NCI-H2029 (cell line): ENCODE measurements at regions not wholly inside any gene's neighbourhood (a gene's known extent, or its start where the extent isn't known, plus 50 kb on each side); places are given as distances from the start of the nearest gene placed in this dataset.

ENCODE experiments used
- DNase-seq: peaks from one replicate; lab custom pipeline; 2025; lab: John Stamatoyannopoulos, UW

DNA sequence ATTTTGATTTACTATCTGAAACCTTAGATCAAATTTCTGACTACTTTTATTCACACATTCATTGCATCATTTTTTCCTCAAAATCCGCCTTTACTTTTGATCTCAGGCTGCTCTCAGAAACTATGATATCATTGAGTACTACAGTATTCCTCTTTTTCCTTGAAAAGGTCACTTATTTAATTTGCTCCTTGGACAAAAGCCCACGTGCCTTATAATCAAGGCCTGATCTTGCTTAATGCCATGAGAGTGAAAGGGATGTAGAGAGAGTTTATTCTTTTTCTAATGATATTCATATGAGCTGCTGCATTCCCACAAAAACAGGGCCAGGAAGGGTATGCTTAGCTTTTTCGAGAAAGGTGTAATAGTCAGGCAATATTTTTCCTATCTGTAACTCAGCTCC is 327.0 kb downstream of the ETS1 start:
- no peak for DNase-seq

DNA sequence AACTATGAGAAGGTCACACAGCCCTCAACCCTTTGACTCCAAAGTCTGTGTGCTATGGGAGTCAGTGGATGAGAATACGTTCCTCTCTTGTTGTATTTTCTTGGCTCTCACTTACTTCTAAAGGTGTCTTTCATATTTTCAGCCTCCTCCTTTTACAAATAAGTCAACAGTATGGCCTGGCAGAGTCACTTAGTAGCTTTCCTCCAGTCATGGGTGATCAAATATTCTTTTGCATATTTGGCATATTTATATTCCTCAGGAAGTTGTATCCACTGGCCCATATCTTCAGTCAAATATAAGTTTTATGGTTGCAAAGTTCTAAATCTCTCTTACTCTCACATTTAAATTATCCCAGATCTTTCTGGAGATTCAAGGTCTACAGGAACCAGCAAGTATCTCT is 327.5 kb downstream of the ETS1 start:
- DNase-seq, result no peak

DNA sequence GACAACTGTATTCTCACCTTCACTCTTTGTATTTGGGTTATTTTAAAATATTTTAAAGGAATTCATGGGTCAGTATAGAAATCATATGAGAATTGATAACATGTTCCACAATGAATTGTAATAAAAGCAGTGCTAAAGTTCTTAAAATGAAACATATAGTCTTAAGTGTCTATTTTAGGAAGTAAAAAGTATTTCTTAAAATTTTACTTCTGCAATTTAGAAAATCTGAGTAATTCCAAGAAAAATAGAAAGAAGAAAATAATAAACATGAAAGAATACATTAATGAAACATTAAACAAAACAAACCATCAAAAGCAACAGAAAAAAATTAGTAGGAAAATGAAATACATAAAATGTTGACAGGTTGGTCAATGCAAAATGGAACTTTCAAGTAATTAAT is 332.4 kb downstream of the ETS1 start:
- no peak for DNase-seq

DNA sequence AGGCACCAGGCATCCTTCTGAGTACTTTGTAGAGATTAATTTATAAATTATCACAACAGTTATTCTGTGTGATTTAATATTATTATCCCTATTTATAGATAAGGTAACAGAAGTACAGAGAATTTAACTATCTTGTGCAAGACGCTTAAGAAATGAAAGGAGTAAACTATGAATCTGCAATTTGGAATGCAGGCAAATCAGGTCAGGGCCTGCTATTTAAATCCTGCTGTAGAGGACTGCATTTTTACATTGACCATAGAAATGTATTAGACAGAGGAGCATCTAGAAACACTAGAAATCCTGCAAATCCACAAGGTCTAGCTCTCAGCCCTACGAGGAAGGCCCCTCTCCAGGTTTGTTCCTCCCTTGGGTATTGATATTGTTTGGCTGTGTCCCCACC is 336.2 kb downstream of the ETS1 start:
- DNase-seq, result no peak

DNA sequence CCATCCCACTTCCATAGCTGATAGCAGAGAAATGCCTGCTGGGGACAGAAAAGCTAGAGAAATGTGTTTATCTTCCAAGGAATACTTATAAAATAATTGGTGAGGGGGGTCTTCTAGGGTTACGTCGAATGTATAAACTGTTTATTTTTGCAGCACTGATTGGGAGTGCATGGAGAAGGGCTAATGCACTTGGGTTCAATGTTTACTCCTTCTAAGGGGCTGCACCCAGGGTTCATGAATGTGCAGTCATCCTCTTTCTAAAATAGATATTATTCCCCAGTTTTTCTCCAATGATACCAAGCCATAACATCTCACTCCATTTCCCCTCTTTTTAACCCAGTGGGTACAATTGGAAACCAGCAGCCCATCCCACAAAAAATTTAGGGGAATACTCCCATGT is 336.9 kb downstream of the ETS1 start:
- no peak for DNase-seq

DNA sequence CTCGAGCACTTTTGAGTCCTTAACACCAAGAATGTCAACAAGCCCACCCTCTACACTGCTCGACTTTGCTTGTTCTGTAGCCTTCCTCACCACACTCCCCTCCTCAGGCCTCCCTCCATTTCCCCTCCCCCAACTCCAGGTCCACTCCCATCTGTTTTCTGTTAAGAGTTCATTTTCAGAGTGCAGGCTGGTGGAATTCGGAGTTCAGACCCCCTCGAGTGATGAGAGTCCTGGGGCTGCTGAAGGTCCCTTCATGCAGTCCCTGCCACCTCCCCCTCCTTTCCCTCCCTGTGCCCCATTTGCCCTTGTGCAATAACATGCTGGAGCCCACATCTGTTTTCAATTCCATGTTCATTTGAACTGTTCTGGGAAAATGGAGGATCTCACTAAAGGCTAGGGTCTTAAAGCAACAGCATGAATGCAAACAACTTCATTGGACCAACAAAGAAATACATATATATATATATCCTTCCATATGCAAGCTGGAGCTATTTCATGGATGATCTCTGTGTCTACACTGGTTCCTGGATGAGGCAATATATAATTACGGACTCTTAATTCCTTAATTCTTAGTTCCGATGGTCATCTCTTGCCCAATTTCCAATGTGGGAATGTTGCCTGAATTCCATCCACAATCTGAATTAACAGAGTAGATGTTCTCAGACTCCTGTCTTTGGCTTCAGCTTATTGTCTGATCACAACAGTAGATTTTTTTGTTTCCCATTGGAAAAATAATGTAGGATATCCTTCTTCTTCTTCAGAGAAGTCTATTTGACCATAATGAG is 340.4 kb downstream of the ETS1 start:
- DNase-seq, result no peak

DNA sequence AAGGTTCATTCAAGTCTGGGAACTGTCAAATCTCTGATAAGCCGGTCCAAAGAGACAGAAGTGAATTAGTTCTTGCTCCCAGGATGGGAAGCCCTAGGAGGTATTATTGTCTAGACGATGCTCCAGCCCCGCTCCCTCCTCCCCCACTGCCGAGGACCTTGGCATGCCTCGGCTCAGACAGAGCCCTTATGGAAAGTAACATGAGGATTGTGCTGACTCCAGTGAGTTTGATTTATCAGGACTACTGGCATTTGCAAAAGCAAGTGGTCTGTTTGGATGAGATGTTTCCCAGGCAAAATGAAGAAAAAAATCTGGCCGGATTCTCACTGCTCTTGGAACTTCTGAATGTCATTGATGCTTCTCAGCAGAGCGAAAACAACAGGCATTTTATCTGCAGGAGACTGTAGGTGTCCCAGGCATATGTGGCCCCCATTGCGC is 341.0 kb downstream of the ETS1 start:
- no peak for DNase-seq

DNA sequence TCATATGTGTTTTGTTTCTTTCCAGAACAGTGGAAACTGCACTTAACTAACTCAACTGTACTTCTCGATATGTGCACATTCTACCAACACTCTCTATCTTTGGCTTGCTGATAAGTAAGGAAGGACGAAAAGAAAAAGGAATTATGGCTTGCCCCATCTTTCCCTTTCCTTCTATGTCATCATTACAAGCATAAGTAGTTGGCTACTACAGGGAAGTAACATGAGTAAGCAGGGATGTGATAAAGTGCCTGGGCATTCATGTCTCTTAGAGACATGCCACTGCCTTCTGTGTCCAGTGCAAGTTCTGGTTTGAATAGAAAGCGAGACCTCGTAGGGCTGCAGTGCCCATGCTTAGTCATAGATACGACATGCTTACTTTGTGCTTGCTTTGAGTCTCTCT is 342.5 kb downstream of the ETS1 start:
- no peak for DNase-seq

DNA sequence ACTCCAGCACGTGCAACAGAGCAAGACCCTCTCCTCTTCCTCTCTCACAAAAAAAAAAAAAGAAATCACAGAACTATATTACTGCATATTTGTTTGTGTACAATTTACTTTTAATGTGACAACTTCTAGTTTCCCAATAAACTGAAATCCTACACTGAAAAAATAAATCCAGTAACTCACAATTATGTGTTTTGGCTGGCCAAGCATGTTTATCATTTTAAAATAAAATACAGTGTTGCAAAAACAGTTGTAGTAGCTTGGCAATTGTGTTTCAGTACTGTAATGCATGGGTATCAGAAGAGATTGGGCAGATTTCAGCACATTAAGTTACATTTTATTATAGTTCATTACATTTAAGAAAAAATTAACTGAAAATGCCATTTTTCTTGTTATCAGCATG is 344.9 kb downstream of the ETS1 start:
- no peak for DNase-seq

DNA sequence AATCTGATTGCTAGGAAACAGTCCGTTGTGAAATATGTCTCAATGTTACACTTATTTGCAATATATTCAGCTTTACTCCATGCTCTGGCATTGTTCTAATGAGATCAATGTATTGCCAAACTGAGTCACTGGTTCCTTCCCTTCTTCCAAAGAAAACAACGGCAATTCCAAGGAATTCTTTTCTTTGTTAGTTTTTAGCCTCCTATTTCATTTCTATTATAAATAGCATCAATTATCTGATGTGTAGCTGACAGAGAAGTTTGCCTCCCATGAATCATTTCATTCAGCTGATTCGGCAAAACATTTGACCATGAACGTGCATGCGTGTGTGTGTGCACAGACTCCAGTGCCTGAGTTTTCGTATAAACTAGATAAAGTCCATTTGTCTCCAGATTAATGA is 346.8 kb downstream of the ETS1 start:
- DNase-seq, result no peak

DNA sequence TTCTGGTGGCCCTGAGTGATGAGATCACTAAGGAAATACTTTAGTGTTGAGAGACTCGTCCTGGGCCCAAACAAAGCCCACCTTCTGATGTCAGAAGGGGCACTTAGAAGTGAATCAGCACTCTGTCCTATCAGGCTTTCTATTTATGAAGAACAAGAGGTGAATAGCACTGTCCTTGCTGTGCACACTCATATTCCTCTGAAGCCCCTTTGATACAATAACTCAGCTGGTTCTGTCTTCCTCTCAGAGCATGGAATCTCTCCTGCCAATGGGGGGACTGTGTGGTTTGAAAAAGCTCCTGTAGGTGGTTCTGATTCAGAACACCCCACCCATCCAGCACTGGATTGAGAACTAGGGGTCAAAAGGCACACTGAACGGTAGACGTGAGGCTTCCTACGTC is 348.1 kb downstream of the ETS1 start:
- DNase-seq, result no peak

DNA sequence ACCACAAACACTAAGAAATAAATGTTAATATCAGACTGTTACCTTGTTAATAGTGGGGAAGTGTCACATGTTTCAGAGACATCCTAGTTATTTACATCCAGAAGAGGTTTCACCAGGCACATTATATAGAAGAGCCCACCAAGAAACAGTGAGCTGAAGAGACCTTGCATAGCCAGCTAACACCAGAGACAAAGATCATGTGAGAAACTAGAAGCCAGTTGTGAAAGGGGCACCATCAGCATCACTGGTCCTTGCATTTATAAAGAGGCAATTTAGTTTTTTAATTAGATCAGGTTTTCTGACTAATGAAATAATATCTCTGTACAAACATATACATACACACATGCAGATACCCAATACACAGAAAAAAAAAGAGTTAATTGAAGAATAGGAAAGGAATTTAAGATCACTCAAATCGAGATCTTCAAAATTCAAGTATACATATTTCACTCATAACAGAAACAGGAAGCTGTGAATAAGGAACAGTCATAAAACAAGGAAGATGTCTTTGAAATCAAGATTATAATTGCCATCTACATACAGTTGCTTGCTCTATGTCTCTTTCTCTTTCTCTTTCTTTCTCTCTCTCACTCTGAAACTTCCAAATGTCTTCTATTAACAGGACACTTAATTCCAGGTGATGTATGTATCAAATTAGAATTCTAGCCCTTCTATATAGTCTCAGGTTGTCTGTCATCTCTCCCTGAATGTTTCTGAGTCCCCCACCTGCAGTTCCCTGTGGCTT is 348.7 kb downstream of the ETS1 start:
- DNase-seq, result no peak

DNA sequence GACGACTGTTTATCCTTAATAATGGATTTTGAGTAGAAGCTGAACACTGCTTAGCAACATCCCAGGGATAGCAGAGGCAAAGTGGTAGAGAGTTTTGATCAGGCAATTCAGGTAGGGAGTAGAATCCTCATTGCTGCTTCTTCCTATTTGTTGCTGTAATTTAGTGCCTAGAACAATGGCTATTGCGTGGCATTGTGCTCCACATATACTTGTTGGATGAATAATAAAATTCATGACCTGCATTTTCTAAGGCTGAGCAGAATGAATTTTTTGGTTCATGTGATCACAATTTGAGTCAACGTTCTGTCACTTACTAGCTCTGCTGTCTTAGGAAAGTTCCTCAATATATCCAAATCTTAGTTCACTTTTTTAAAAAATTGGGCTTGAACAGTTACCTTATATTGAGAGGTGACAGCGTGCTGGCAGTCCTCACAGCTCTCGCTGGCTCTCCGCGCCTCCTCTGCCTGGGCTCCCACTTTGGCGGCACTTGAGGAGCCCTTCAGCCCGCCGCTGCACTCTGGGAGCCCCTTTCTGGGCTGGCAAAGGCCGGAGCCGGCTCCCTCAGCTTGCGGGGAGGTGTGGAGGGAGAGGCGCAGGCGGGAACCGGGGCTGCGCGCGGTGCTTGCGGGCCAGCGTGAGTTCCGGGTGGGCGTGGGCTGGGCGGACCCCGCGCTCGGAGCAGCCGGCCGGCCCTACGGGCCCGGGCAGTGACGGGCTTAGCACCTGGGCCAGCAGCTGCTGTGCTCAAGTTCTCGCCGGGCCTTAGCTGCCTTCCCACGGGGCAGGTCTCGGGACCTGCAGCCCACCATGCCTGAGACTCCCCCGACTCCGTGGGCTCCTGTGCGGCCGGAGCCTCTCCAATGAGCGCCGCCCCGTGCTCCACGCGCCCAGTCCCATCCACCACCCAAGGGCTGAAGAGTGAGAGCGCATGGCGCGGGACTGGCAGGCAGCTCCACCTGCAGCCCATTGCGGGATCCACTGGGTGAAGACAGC is 350.6 kb downstream of the ETS1 start:
- DNase-seq, result no peak

DNA sequence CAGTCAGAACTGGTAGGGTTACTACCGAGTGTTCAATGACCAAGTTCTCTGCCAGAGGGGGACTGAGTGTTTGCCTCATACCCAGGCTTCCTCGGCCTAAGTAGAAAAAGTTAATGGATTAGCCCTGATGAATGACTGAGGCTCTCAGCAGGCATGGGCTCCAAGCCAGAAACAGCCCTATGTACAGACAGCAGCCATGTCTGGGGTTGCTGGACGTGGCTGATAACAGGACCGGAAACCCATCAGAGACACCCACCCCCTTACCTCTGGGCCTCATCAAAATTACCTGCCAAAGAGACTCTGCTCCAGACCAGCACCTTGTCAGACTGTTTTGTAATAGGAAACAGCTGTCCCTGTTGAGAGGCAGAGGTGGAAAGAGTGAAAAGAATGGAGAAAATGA is 351.4 kb downstream of the ETS1 start:
- DNase-seq, result peak; percentile 70

DNA sequence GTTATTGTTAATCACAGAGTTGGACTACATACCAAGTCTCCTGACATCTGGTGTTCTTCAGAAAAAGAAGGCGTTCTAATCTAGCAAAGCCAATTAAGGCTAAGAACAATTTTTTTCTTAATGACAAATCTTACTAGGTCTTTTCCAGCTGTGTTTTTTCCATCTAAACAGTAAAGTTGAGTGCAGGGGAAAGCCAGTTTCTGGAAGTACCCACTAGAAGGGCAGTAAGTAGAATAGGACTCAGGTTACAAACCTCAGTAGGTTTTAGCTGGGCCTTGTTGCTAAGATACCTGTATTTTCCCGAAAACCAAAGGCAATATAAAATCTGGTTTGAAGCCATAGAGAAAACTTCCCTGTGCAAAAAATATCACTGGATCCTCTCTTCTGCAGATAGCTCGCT is 351.9 kb downstream of the ETS1 start:
- DNase-seq, result peak; percentile 92

DNA sequence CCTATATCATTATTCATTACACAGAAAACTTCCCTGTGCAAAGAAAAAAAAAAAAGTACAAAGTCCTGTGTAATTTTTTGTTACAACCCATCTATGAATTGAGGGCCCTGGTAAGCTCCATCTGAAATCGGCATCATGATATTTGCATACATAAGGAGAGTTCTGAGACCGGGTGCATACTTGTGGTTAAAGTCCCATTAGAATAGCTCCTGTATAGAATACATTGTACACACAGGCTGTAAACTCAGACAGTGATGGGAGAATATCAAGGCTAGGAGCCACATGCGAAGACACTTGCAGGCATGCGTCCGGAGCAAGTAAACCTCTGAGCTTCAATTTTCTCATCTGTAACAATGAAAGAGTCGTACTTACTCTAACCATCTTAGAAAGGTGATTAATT is 353.2 kb downstream of the ETS1 start:
- DNase-seq, result no peak

DNA sequence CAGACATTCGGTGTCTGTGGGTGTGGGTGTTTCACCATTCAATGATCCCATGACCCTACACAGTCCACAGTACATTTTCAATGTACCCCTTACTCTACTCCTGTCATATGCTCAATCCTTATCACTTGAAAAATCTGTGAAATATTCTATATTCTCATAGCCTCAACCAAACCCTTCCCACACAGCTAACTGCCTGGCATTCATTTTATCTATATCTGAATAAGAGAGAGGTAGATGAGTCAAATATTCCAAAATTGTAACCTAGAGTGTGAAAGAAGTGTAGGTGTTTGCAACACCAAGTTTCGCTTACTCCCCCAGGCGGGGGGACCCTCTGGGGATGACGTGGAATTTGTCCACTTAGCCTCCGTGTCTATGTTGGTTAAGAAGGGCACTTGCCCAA is 354.8 kb downstream of the ETS1 start:
- no peak for DNase-seq

DNA sequence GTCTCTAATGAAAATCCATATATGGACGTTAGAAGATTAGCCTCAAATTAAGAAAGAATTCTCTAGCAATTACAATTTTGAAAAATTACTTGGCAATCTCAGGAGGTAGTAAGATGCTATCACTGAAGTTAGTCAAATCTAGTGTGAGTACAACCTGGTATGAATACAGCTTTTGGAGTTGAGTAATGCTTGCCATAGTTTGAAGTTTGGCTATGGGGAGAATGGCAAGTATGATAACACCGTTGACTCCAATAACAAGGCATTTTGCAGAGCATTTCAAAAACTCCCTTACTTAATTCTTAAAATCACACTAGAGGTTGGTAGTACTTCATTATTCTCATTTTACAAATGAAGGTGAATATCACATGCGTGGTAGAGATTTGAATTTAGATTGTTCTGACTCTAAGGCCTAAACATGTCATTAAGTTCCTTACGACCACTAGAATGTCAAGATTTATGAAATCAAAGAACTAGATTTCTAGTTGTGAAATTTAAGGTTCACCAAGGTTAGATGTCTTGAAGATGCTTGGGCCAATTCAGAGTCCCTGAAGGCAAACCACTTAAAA is 355.4 kb downstream of the ETS1 start:
- no peak for DNase-seq

DNA sequence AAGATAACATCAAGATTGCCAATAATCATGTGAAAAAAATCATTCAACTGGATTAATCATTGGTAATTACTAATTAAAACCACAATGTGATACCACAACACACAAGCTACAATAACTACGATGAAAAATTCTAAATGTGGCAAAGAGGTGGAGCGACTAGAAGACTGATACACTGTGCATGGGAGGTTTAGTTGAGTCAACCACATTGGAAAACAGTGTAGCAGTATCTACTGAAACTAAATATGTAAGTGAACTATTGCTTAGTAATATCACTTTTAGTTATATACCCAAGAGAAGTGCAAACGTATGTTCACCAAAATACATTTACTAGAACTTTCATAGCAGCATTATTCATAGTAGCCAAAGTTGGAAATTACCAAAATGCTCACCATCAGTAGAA is 359.9 kb downstream of the ETS1 start:
- no peak for DNase-seq

DNA sequence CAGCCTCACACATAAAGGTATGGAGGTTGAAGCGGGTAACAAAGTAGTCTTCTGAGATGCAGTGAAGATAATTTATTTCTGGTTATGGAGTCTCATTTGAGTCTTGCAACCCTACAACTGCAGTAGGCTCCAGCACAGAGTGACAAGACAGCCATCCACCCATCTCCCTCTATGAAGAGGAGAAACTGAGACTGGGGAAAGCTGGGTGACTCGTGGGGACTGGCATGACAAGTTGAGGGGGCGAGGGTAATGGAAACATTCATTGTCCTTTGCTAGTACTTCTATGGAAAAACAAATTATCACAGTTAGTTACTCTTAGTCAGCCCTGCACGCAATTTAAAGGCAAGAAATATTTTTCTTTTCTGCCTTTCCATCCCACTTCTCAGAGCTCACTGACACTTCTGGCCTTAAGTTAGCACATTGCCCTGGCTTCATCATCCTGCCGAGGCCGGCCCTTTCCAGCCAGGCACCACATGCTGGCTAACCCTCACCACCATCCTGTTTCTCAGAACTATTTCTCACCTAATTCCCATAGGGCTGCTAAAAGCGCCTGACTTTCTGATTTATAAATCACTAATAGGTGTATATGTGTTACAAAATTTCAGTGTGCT is 361.1 kb downstream of the ETS1 start:
- no peak for DNase-seq

DNA sequence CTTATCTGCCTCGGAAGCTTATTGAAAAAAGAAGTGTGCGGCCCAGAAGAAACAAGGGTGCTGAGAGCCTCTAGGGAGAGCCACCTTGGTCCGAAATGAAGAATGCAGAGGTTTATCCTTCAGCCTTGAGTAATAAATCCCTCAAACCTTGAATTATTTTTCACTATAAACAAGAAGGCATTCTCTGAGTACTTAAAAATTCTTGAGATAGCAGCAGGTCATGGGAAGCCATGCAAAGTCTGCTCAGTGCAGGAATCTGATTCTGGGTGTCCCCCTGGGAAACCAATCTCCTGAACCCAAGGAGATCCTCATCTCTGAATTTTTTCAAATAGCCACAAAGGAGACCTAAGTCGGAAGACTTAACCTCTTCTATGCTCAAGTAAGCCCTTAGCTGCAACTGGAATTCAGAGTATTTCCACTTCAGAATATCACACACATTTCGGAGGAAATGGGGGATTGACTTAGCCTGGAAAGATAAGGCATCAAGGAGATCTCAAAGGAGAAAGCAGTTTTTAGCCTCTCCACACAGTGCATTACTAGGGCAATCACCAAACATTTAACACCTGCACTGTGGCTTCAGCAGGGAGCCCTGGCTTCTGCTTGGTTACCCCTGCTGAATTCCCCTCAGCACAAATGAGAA is 365.0 kb downstream of the ETS1 start:
- DNase-seq, result no peak
